Activated CD8-positive, alpha-beta memory T cell treated with anti-CD3 and anti-CD28 coated beads, Interleukin-2, amount 10 ng/mL, durations not matched to agents 7 days and 5 days (primary cell): ENCODE measurements at regions not wholly inside any gene's neighbourhood (a gene's known extent, or its start where the extent isn't known, plus 50 kb on each side); places are given as distances from the start of the nearest gene placed in this dataset.

Experiments used
- ATAC-seq: fragments of 150-1000 bp; cut with Tn5 transposase; one replicate; pipeline ENCODE4 v1.10.0; 2021; ENCODE audit warnings: moderate library complexity
- CTCF ChIA-PET: fragments of 350-600 bp; sonication (Branson Sonifier 250); formaldehyde crosslinking; loops from one replicate; lab custom pipeline; 2021; ENCODE audit warnings: antibody characterized with exemption; lab: Charles Lee
- DNase-seq: peaks from one replicate; pipeline ENCODE4 v3.0.0-alpha.2; 2020
- H3K27ac Mint-ChIP-seq: one replicate; pipeline ENCODE4 v1.8.0; 2021; ENCODE audit warnings: mild to moderate bottlenecking, mixed read lengths
- H3K27me3 Mint-ChIP-seq: one replicate; pipeline ENCODE4 v1.8.0; 2021; ENCODE audit warnings: mixed read lengths
- H3K36me3 Mint-ChIP-seq: one replicate; pipeline ENCODE4 v1.8.0; 2021; ENCODE audit warnings: mild to moderate bottlenecking, mixed read lengths
- H3K4me1 Mint-ChIP-seq: one replicate; pipeline ENCODE4 v1.8.0; 2021; ENCODE audit warnings: mixed read lengths
- H3K4me3 Mint-ChIP-seq: one replicate; pipeline ENCODE4 v1.8.0; 2021; ENCODE audit warnings: mild to moderate bottlenecking, moderate library complexity, mixed read lengths
- H3K9me3 Mint-ChIP-seq: one replicate; pipeline ENCODE4 v1.8.0; 2022; ENCODE audit warnings: low read depth, mixed read lengths

GRCh38 chr1:157195521-157196244, 57.5 kb upstream of the ETV3 start:
- Mint-ChIP-seq H3K4me3 (no peak overlapping the region), H3K27me3 (peaks cover 42% of the 10 kb centered on the region), H3K9me3 (no peaks in the 10 kb centered on the region), H3K36me3 (no peaks in the 10 kb centered on the region), H3K4me1 (peaks cover 8% of the 10 kb centered on the region), H3K27ac (no peak overlapping the region)
- CTCF ChIA-PET: interaction anchor here (0.8 to 3.4 kb wide), 9 partner anchors 7 to 301 kb away, joined by 3 to 21 read pairs (median 4); no protein-coding TSS in a partner anchor
- no peak for ATAC-seq
- DNase-seq: no peak

GRCh38 chr1:157194731-157195520, 56.7 kb upstream of the ETV3 start:
- no peak overlapping the region for H3K27ac Mint-ChIP-seq
- H3K36me3 Mint-ChIP-seq: no peaks in the 10 kb centered on the region
- no peak overlapping the region for H3K4me3 Mint-ChIP-seq
- CTCF ChIA-PET: interaction anchor here (0.6 to 3.4 kb wide), 6 partner anchors 8 to 302 kb away, joined by 3 to 21 read pairs (median 8); no protein-coding TSS in a partner anchor
- peaks cover 39% of the 10 kb centered on the region for H3K27me3 Mint-ChIP-seq
- no peaks in the 10 kb centered on the region for H3K9me3 Mint-ChIP-seq
- peaks cover 8% of the 10 kb centered on the region for H3K4me1 Mint-ChIP-seq
- no peak for ATAC-seq
- DNase-seq: no peak

- H3K27ac Mint-ChIP-seq: no peak overlapping the region
- H3K36me3 Mint-ChIP-seq: no peaks in the 10 kb centered on the region
- peaks cover 39% of the 10 kb centered on the region for H3K27me3 Mint-ChIP-seq
- peak; percentile 36 for ATAC-seq
- H3K9me3 Mint-ChIP-seq: no peaks in the 10 kb centered on the region
- DNase-seq: peak; percentile 68
- H3K4me1 Mint-ChIP-seq: peaks cover 8% of the 10 kb centered on the region
- H3K4me3 Mint-ChIP-seq: no peak overlapping the region
- CTCF ChIA-PET: interaction anchor here (0.6 to 3.4 kb wide), 5 partner anchors 17 to 309 kb away, joined by 3 to 21 read pairs (median 3); no protein-coding TSS in a partner anchor
Measured at GRCh38 chr1:157193702-157194391, 55.7 kb upstream of the ETV3 start.

GRCh38 chr1:157193219-157193618, 55.0 kb upstream of the ETV3 start:
- no peak for DNase-seq
- H3K4me1 Mint-ChIP-seq: peaks cover 8% of the 10 kb centered on the region
- peaks cover 39% of the 10 kb centered on the region for H3K27me3 Mint-ChIP-seq
- H3K4me3 Mint-ChIP-seq: no peak overlapping the region
- H3K36me3 Mint-ChIP-seq: no peaks in the 10 kb centered on the region
- CTCF ChIA-PET: interaction anchor here (0.6 to 2.2 kb wide), 3 partner anchors 16 to 90 kb away, joined by 3 to 6 read pairs (median 3); no protein-coding TSS in a partner anchor
- H3K9me3 Mint-ChIP-seq: no peaks in the 10 kb centered on the region
- no peak for ATAC-seq
- H3K27ac Mint-ChIP-seq: no peak overlapping the region

GRCh38 chr1:157189986-157190982, 52.1 kb upstream of the ETV3 start:
- peaks cover 35% of the 10 kb centered on the region for H3K27me3 Mint-ChIP-seq
- ATAC-seq (no peak), DNase-seq (no peak)
- H3K4me1 Mint-ChIP-seq: peaks cover 1% of the 10 kb centered on the region
- H3K36me3 Mint-ChIP-seq: no peaks in the 10 kb centered on the region
- H3K9me3 Mint-ChIP-seq: no peaks in the 10 kb centered on the region
- CTCF ChIA-PET: interaction anchor here (1.6 kb wide), 1 partner anchor 305 kb away, joined by 5 read pairs; no protein-coding TSS in a partner anchor
- no peak overlapping the region for H3K4me3 Mint-ChIP-seq
- H3K27ac Mint-ChIP-seq: no peak overlapping the region

- H3K4me1 Mint-ChIP-seq: no peaks in the 10 kb centered on the region
- CTCF ChIA-PET: interaction anchor here (0.9 kb wide), 1 partner anchor 18 kb away, joined by 3 read pairs; no protein-coding TSS in a partner anchor
- no peak for DNase-seq
- H3K27me3 Mint-ChIP-seq: peaks cover 35% of the 10 kb centered on the region
- H3K4me3 Mint-ChIP-seq: no peak overlapping the region
- H3K27ac Mint-ChIP-seq: no peak overlapping the region
- no peaks in the 10 kb centered on the region for H3K9me3 Mint-ChIP-seq
- no peaks in the 10 kb centered on the region for H3K36me3 Mint-ChIP-seq
- ATAC-seq: no peak
Measured at GRCh38 chr1:157189096-157189495, 50.9 kb upstream of the ETV3 start.
